Keratinocyte (primary cell): ENCODE measurements at regions not wholly inside any gene's neighbourhood (a gene's known extent, or its start where the extent isn't known, plus 50 kb on each side); places are given as distances from the start of the nearest gene placed in this dataset.
"Not testable (repeated sequence)": the region's sequence is repeated elsewhere in the genome, so short reads cannot be mapped to it uniquely, and the experiment has no call there.

Experiments used
- DNase-seq: peaks from one replicate; pipeline ENCODE4 v3.0.0-alpha.2; 2011; ENCODE audit warnings: low read depth, missing footprints, low spot score
- FAIRE-seq: peaks from 2 replicates; lab custom pipeline; 2011; peaks lifted over from hg19 to GRCh38; lab: Jason Lieb, UNC
- H2AFZ ChIP-seq: 2 replicates; pipeline ENCODE4 v1.6.0; 2012; ENCODE audit warnings: low read length, control low read depth, inconsistent platforms; ENCODE audit not compliant: control insufficient read depth
- H3K27ac ChIP-seq: 2 replicates; pipeline ENCODE4 v1.5.1; 2011; ENCODE audit warnings: low read length; ENCODE audit not compliant: control insufficient read depth, insufficient read depth
- H3K27me3 ChIP-seq: 3 replicates; pipeline ENCODE4 v1.6.0; 2011; ENCODE audit warnings: low read length; ENCODE audit not compliant: control insufficient read depth, insufficient read depth; ENCODE audit errors: extremely low read depth
- H3K36me3 ChIP-seq, 2 experiments: 2 replicates in 1 of 2; 3 replicates in 1 of 2; pipeline ENCODE4 v1.5.1; 2011; ENCODE audit warnings: low read length in 2 of 2, mild to moderate bottlenecking in 1 of 2; ENCODE audit not compliant: control insufficient read depth in 2 of 2, insufficient read depth in 2 of 2; ENCODE audit errors: extremely low read depth in 1 of 2
- H3K4me1 ChIP-seq: 3 replicates; pipeline ENCODE4 v1.5.1; 2011; ENCODE audit warnings: low read length; ENCODE audit not compliant: control insufficient read depth, insufficient read depth; ENCODE audit errors: extremely low read depth
- H3K4me2 ChIP-seq: 3 replicates; pipeline ENCODE4 v1.6.0; 2011; ENCODE audit warnings: low read depth, low read length; ENCODE audit not compliant: control insufficient read depth, insufficient read depth; ENCODE audit errors: extremely low read depth
- H3K4me3 ChIP-seq, 3 experiments: fragments of 200-600 bp in 1 of 3; sonication (generic) in 1 of 3; 2 replicates in 2 of 3; 3 replicates in 1 of 3; pipeline ENCODE4 v1.5.1; 2011 to 2016; ENCODE audit warnings: low read length in 3 of 3, mild to moderate bottlenecking in 3 of 3, control low read depth in 2 of 3, inconsistent platforms in 1 of 3, low read depth in 1 of 3, mixed read lengths in 1 of 3, mixed run types in 1 of 3, moderate library complexity in 1 of 3; ENCODE audit not compliant: control insufficient read depth in 2 of 3, insufficient read depth in 2 of 3; ENCODE audit errors: extremely low read depth in 1 of 3
- H3K79me2 ChIP-seq: 2 replicates; pipeline ENCODE4 v1.6.0; 2012; ENCODE audit warnings: low read length; ENCODE audit not compliant: control insufficient read depth, insufficient read depth
- H3K9ac ChIP-seq: 3 replicates; pipeline ENCODE4 v1.6.0; 2011; ENCODE audit warnings: low read length; ENCODE audit not compliant: control insufficient read depth, insufficient read depth; ENCODE audit errors: extremely low read depth
- H3K9me1 ChIP-seq: 3 replicates; pipeline ENCODE4 v1.6.0; 2011; ENCODE audit warnings: low read length; ENCODE audit not compliant: control insufficient read depth, insufficient read depth; ENCODE audit errors: extremely low read depth
- H3K9me3 ChIP-seq: 2 replicates; pipeline ENCODE4 v1.5.1; 2012; ENCODE audit warnings: low read depth, low read length; ENCODE audit not compliant: control insufficient read depth
- H4K20me1 ChIP-seq: 3 replicates; pipeline ENCODE4 v1.6.0; 2011; ENCODE audit warnings: low read length; ENCODE audit not compliant: control insufficient read depth, insufficient read depth; ENCODE audit errors: extremely low read depth
- EZH2 ChIP-seq: IDR thresholded peaks from one replicate; pipeline ENCODE4 v1.6.1; 2012; ENCODE audit warnings: inconsistent platforms, mild to moderate bottlenecking, low read length, moderate library complexity
- dilution Hi-C: fragments of 300-500 bp; cut with MboI; formaldehyde crosslinking; loops from one replicate; pipeline ENCODE4 v1.7.0; 2020; ENCODE audit warnings: low sequenced_read_pairs; ENCODE audit not compliant: extremely low pct_ligation_motif_present
- TF ChIP-seq, protein P1 (sequence below), 3 experiments: IDR thresholded peaks in 1 of 3; conservative IDR thresholded peaks in 1 of 3; optimal IDR thresholded peaks in 1 of 3; 2 replicates in 2 of 3; 3 replicates in 1 of 3; pipeline versions ENCODE3 to v1.5.1; 2011; ENCODE audit warnings: low read length in 3 of 3, mild to moderate bottlenecking in 3 of 3, moderate library complexity in 2 of 3, control low read depth in 1 of 3, inconsistent platforms in 1 of 3; ENCODE audit not compliant: insufficient read depth in 2 of 3; ENCODE audit errors: extremely low read depth in 1 of 3

DNA sequence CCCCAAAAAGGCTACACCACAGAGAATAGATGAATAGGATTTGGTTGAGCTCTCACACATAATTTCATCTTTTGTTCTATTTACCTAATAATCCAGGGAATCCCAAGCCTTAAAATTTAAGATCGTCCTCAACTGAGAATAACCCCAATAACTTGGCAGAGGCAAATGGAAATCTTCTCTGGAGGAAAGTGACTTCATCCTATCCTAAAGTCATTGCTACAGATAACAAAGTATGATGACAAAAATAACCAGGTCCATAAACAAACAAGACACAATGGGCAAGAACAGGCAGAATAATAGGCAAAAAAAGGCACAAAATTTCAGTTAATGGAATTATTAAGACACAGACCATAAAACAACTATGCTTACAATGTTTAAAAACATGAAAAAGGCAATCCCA lies 177.3 kb upstream of the STK26 start:
- Histone ChIP-seq H3K79me2 (no peaks in the 10 kb centered on the region), H3K27me3 (no peaks in the 10 kb centered on the region), H3K4me1 (no peaks in the 10 kb centered on the region), H2AFZ (no peak overlapping the region), H3K9me1 (no peaks in the 10 kb centered on the region), H3K9ac (no peak overlapping the region), H3K27ac (no peak overlapping the region), H3K4me3 (no peak overlapping the region), H3K4me2 (no peak overlapping the region), H3K9me3 (no peaks in the 10 kb centered on the region), H3K36me3 (no peaks in the 10 kb centered on the region), H4K20me1 (no peaks in the 10 kb centered on the region)
- dilution Hi-C loops = no loop called here
- FAIRE-seq (no peak), DNase-seq (no peak)
- TF ChIP-seq EZH2 = no peak
- TF ChIP-seq, protein P1, sequence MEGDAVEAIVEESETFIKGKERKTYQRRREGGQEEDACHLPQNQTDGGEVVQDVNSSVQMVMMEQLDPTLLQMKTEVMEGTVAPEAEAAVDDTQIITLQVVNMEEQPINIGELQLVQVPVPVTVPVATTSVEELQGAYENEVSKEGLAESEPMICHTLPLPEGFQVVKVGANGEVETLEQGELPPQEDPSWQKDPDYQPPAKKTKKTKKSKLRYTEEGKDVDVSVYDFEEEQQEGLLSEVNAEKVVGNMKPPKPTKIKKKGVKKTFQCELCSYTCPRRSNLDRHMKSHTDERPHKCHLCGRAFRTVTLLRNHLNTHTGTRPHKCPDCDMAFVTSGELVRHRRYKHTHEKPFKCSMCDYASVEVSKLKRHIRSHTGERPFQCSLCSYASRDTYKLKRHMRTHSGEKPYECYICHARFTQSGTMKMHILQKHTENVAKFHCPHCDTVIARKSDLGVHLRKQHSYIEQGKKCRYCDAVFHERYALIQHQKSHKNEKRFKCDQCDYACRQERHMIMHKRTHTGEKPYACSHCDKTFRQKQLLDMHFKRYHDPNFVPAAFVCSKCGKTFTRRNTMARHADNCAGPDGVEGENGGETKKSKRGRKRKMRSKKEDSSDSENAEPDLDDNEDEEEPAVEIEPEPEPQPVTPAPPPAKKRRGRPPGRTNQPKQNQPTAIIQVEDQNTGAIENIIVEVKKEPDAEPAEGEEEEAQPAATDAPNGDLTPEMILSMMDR (optimal IDR thresholded peaks at IDR 0.05 in 1 of 3, IDR thresholded peaks at IDR 0.05 in 1 of 3, conservative IDR thresholded peaks at IDR 0.05 in 1 of 3; ENCODE audit: extremely low read depth in 1 of 3, insufficient read depth in 2 of 3, low read length in 3 of 3) = no peak

- dilution Hi-C loops, DNase-seq, H3K9me1 ChIP-seq, H4K20me1 ChIP-seq, H3K36me3 ChIP-seq, H3K27ac ChIP-seq, H2AFZ ChIP-seq, H3K4me2 ChIP-seq, H3K4me1 ChIP-seq, FAIRE-seq, H3K4me3 ChIP-seq, H3K9me3 ChIP-seq, H3K27me3 ChIP-seq, H3K79me2 ChIP-seq, H3K9ac ChIP-seq: not testable (repeated sequence)
These were observed 172.1 kb upstream of the STK26 start for GRCh38 chrX:131850964-131851363.

- H2AFZ ChIP-seq = no peak overlapping the region
- H3K4me2 ChIP-seq = no peak overlapping the region
- H3K9ac ChIP-seq = no peak overlapping the region
- no peaks in the 10 kb centered on the region for H3K36me3 ChIP-seq
- no peak for TF ChIP-seq EZH2
- TF ChIP-seq, protein P1 (optimal IDR thresholded peaks at IDR 0.05 in 1 of 3, IDR thresholded peaks at IDR 0.05 in 1 of 3, conservative IDR thresholded peaks at IDR 0.05 in 1 of 3; ENCODE audit: extremely low read depth in 1 of 3, insufficient read depth in 2 of 3, low read length in 3 of 3) = no peak
- dilution Hi-C loops = no loop called here
- no peaks in the 10 kb centered on the region for H3K9me1 ChIP-seq
- no peaks in the 10 kb centered on the region for H4K20me1 ChIP-seq
- no peak overlapping the region for H3K4me3 ChIP-seq
- no peaks in the 10 kb centered on the region for H3K4me1 ChIP-seq
- no peaks in the 10 kb centered on the region for H3K27me3 ChIP-seq
- no peaks in the 10 kb centered on the region for H3K9me3 ChIP-seq
- no peaks in the 10 kb centered on the region for H3K79me2 ChIP-seq
- no peak for DNase-seq
- H3K27ac ChIP-seq = no peak overlapping the region
- no peak for FAIRE-seq
These were observed 169.7 kb upstream of the STK26 start for GRCh38 chrX:131853440-131853839.
